CD4-positive, alpha-beta memory T cell (primary cell): ENCODE measurements at regions not wholly inside any gene's neighbourhood (a gene's known extent, or its start where the extent isn't known, plus 50 kb on each side); places are given as distances from the start of the nearest gene placed in this dataset.

ENCODE experiments used
- CTCF ChIA-PET: fragments of 350-600 bp; sonication (Branson Sonifier 250); formaldehyde crosslinking; loops from one replicate; lab custom pipeline; 2021; ENCODE audit warnings: inconsistent platforms; ENCODE audit not compliant: partially characterized antibody; lab: Charles Lee
- POLR2A ChIA-PET: fragments of 350-600 bp; sonication (Branson Sonifier 250); formaldehyde crosslinking; loops from one replicate; lab custom pipeline; 2021; ENCODE audit not compliant: partially characterized antibody; lab: Charles Lee
- DNase-seq, 5 donors: peaks; one replicate each; pipeline versions ENCODE4 v3.0.0 to v3.0.0-alpha.2; 2020 to 2022; ENCODE audit warnings: mixed read lengths in 1 of 5
- H3K27ac ChIP-seq: one replicate; pipeline ENCODE4 v1.7.0; 2013; ENCODE audit warnings: low read depth, low read length
- H3K27me3 ChIP-seq: 2 replicates; pipeline ENCODE4 v1.7.0; 2013; ENCODE audit warnings: mild to moderate bottlenecking, low read length, moderate library complexity; ENCODE audit not compliant: insufficient read depth
- H3K36me3 ChIP-seq: 2 replicates; pipeline ENCODE4 v1.7.0; 2013; ENCODE audit warnings: mild to moderate bottlenecking, low read length, moderate library complexity; ENCODE audit not compliant: insufficient read depth
- H3K4me1 ChIP-seq: 2 replicates; pipeline ENCODE4 v1.7.0; 2013; ENCODE audit warnings: mild to moderate bottlenecking, low read length, moderate library complexity; ENCODE audit not compliant: insufficient read depth
- H3K4me3 ChIP-seq, 2 donors: one replicate each; pipeline ENCODE4 v1.7.0; 2013; ENCODE audit warnings: low read length in 2 of 2, mild to moderate bottlenecking in 1 of 2
- H3K9me3 ChIP-seq, 2 donors: one replicate each; pipeline ENCODE4 v1.7.0; 2013; ENCODE audit warnings: low read length in 2 of 2, control low read depth in 1 of 2; ENCODE audit not compliant: control insufficient read depth in 1 of 2
- H3K27ac Mint-ChIP-seq, 7 donors: one replicate each; pipeline ENCODE4 v1.8.0; 2020 to 2021; ENCODE audit warnings: mixed read lengths in 7 of 7, mild to moderate bottlenecking in 6 of 7, inconsistent platforms in 3 of 7, moderate library complexity in 3 of 7
- H3K27me3 Mint-ChIP-seq, 2 donors: one replicate each; pipeline ENCODE4 v1.8.0; 2020 to 2021; ENCODE audit warnings: mixed read lengths in 2 of 2
- H3K36me3 Mint-ChIP-seq, 2 donors: one replicate each; pipeline ENCODE4 v1.8.0; 2020 to 2021; ENCODE audit warnings: mixed read lengths in 2 of 2, inconsistent platforms in 1 of 2, mild to moderate bottlenecking in 1 of 2
- H3K4me1 Mint-ChIP-seq, 4 donors: one replicate each; pipeline ENCODE4 v1.8.0; 2020 to 2021; ENCODE audit warnings: mixed read lengths in 4 of 4, mild to moderate bottlenecking in 1 of 4
- H3K4me3 Mint-ChIP-seq, 8 donors: one replicate each; pipeline ENCODE4 v1.8.0; 2020 to 2021; ENCODE audit warnings: mixed read lengths in 8 of 8, mild to moderate bottlenecking in 7 of 8, moderate library complexity in 6 of 8, inconsistent platforms in 3 of 8
- H3K9me3 Mint-ChIP-seq, 8 donors: one replicate each; pipeline ENCODE4 v1.8.0; 2020 to 2021; ENCODE audit warnings: mixed read lengths in 8 of 8, mild to moderate bottlenecking in 5 of 8, inconsistent platforms in 3 of 8, moderate library complexity in 1 of 8
- intact Hi-C: fragments of 100-400 bp; cut with micrococcal nuclease; formaldehyde crosslinking; loops from one replicate; pipeline ENCODE4 v1.15.1; 2023

- DNase-seq, result no peak
- no peak overlapping the region for H3K4me3 Mint-ChIP-seq
- H3K9me3 Mint-ChIP-seq, result no peaks in the 10 kb centered on the region
- Histone ChIP-seq H3K4me3 (no peak overlapping the region), H3K36me3 (no peaks in the 10 kb centered on the region), H3K4me1 (no peaks in the 10 kb centered on the region), H3K27me3 (no peaks in the 10 kb centered on the region), H3K9me3 (no peaks in the 10 kb centered on the region), H3K27ac (no peak overlapping the region)
- no peaks in the 10 kb centered on the region for H3K4me1 Mint-ChIP-seq
- H3K27ac Mint-ChIP-seq, result no peak overlapping the region
- peaks cover 4 to 8% of the 10 kb centered on the region in 2 donors for H3K27me3 Mint-ChIP-seq
- H3K36me3 Mint-ChIP-seq, result no peaks in the 10 kb centered on the region
- ChIA-PET POLR2A (no interaction called here), CTCF (interaction anchor here (1.6 kb wide), 1 partner anchor 500 kb away, joined by 4 read pairs; no protein-coding TSS in a partner anchor)
- intact Hi-C loops, result no loop called here
These were observed 372.9 kb upstream of the ZMIZ1 start for GRCh38 chr10:78695846-78696245.

DNA sequence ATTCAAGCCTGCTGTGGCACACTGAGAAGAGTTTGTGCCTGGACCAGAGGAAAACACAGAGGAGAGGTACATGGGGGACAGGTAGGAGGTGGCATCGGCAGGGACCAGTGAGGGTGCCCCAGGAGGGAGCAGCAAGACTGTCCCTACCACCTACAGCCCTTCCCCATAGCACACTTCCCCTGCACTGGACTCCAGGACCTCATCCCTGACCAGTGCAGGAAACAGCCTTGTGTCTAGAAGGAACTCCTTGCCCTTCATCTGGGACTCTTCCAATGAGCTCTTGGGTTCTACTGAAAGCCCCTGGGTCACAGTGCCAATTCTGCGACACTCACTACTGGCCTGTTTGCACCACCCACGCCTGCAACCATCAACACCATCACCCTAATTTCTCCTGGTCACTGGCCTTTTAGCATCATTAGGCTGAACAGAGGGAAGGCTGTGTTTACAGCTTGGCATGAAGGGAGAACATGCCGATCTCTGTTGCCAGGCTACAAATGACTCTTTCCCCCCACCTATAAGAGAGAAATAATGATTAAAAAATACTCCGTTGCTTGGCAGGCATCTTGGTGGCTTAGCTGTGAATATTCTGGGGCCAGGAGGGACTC, 371.9 kb upstream of the ZMIZ1 start:
- H3K27ac Mint-ChIP-seq, result no peak overlapping the region

GRCh38 chr10:78699971-78700370, 368.8 kb upstream of the ZMIZ1 start:
- no peaks in the 10 kb centered on the region for H3K4me1 Mint-ChIP-seq
- intact Hi-C loops, result no loop called here
- Histone ChIP-seq H3K27ac (no peak overlapping the region), H3K4me3 (no peak overlapping the region), H3K27me3 (no peaks in the 10 kb centered on the region), H3K36me3 (no peaks in the 10 kb centered on the region), H3K4me1 (no peaks in the 10 kb centered on the region), H3K9me3 (no peaks in the 10 kb centered on the region)
- no peaks in the 10 kb centered on the region for H3K9me3 Mint-ChIP-seq
- no peak for DNase-seq
- H3K27me3 Mint-ChIP-seq, result peaks cover 9 to 20% of the 10 kb centered on the region in 2 donors
- ChIA-PET POLR2A (no interaction called here), CTCF (interaction anchor here (1.4 kb wide), 1 partner anchor 494 kb away, joined by 3 read pairs; no protein-coding TSS in a partner anchor)
- no peak overlapping the region for H3K4me3 Mint-ChIP-seq
- no peak overlapping the region for H3K27ac Mint-ChIP-seq
- no peaks in the 10 kb centered on the region for H3K36me3 Mint-ChIP-seq

More for the DNA sequence above, 371.9 kb upstream of the ZMIZ1 start:
- H3K4me1 ChIP-seq, result no peaks in the 10 kb centered on the region
- Mint-ChIP-seq H3K4me1 (no peaks in the 10 kb centered on the region), H3K9me3 (no peaks in the 10 kb centered on the region), H3K27me3 (peaks cover 8 to 11% of the 10 kb centered on the region in 2 donors), H3K4me3 (no peak overlapping the region), H3K36me3 (no peaks in the 10 kb centered on the region)
- POLR2A ChIA-PET, result no interaction called here
- H3K27ac ChIP-seq, result no peak overlapping the region
- H3K27me3 ChIP-seq, result no peaks in the 10 kb centered on the region
- no peaks in the 10 kb centered on the region for H3K36me3 ChIP-seq
- H3K9me3 ChIP-seq, result no peaks in the 10 kb centered on the region
- CTCF ChIA-PET, result no interaction called here
- H3K4me3 ChIP-seq, result no peak overlapping the region
- no peak for DNase-seq
- intact Hi-C loops, result no loop called here

DNA sequence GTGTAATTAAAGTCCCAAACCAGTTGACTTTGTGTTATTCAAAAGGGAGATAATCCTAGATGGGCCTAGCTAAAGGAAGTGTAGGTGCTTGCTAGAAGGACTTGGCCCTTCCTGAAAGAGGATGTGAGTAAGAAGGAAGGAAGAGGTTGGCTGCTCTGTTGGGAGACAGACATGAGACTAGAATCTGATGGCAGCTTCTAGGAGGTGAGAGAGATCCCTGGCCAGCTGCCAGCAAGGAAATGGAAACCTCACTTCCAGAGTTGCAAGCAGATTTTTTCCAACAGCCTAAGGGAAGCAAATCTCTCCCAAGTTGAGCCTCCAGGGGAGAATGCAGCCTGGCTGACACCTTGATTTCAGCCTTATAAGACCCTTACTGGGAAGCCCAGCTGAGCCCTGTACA, 368.4 kb upstream of the ZMIZ1 start:
- no peaks in the 10 kb centered on the region for H3K9me3 ChIP-seq
- POLR2A ChIA-PET, result no interaction called here
- no peak overlapping the region for H3K4me3 ChIP-seq
- DNase-seq, result no peak
- H3K27me3 ChIP-seq, result no peaks in the 10 kb centered on the region
- Mint-ChIP-seq H3K9me3 (peaks cover 0 to 1% (median 0%) of the 10 kb centered on the region in 8 donors), H3K4me3 (no peak overlapping the region), H3K36me3 (no peaks in the 10 kb centered on the region), H3K27me3 (peaks cover 9 to 20% of the 10 kb centered on the region in 2 donors), H3K4me1 (no peaks in the 10 kb centered on the region), H3K27ac (no peak overlapping the region)
- no peaks in the 10 kb centered on the region for H3K4me1 ChIP-seq
- CTCF ChIA-PET, result interaction anchor here (1.4 kb wide), 1 partner anchor 494 kb away, joined by 3 read pairs; no protein-coding TSS in a partner anchor
- no peak overlapping the region for H3K27ac ChIP-seq
- intact Hi-C loops, result no loop called here
- no peaks in the 10 kb centered on the region for H3K36me3 ChIP-seq

DNA sequence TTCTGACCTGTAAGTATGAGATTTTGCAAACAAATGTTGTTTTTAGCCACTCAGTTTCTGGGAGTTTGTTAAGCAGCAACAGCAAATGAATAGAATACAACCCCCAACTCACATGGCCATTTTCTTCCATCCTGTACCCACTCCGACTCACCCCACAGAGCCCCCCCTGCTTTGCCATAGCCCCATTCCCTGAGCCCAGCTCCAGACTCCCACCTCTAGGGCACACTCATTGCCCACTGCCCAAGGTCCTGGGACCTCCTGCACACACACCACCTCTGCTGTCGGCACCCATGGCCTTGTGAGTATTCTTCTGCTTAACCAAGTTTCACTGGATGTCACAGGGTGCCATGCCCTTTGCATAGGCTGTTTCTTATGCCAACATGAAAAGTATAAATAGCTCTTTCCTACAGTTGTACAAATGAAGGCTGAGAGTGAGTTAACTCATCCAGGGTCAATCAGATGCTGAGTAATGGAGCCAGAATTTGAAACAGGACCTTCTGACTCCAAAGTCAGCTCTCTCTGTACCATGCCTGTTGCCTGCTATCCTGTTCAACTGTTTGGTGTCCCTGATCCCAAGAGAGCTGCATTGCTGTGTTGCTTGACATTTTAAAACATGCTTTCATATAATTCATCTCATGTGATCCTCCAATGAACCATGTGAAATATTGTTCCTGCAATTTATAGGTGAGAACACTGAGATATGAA, 367.8 kb upstream of the ZMIZ1 start:
- no peak overlapping the region for H3K27ac Mint-ChIP-seq
- ChIA-PET POLR2A (no interaction called here), CTCF (interaction anchor here (1.4 kb wide), 1 partner anchor 493 kb away, joined by 3 read pairs; no protein-coding TSS in a partner anchor)
- H3K4me3 ChIP-seq, result no peak overlapping the region
- H3K9me3 Mint-ChIP-seq, result peaks cover 0 to 1% (median 0%) of the 10 kb centered on the region in 8 donors
- H3K27ac ChIP-seq, result no peak overlapping the region
- H3K4me3 Mint-ChIP-seq, result no peak overlapping the region
- intact Hi-C loops, result no loop called here
- no peak for DNase-seq
- no peaks in the 10 kb centered on the region for H3K36me3 ChIP-seq
- peaks cover 9 to 20% of the 10 kb centered on the region in 2 donors for H3K27me3 Mint-ChIP-seq
- H3K9me3 ChIP-seq, result no peaks in the 10 kb centered on the region
- no peaks in the 10 kb centered on the region for H3K4me1 Mint-ChIP-seq
- no peaks in the 10 kb centered on the region for H3K27me3 ChIP-seq
- no peaks in the 10 kb centered on the region for H3K36me3 Mint-ChIP-seq
- no peaks in the 10 kb centered on the region for H3K4me1 ChIP-seq

DNA sequence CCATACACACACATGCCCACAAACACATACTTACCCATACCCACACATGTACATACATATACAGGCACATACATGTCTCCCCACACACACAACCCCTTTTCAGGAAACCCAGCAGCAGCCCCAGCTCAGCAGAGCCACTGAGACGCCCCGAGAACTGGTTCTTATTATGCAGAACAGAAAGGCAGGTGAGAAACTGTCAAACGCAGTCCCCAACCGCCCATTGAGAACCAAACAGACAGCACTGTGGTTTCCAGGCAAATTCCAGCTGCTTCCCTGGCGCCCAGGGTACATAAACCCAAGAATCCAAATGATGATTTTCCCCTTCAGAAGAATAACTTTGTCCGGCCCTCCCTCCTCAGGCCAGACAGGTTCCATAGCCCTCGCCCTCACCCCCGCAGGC, 366.6 kb upstream of the ZMIZ1 start:
- no peak overlapping the region for H3K27ac ChIP-seq
- H3K27me3 ChIP-seq, result no peaks in the 10 kb centered on the region
- H3K9me3 ChIP-seq, result no peaks in the 10 kb centered on the region
- Mint-ChIP-seq H3K27me3 (peaks cover 9 to 20% of the 10 kb centered on the region in 2 donors), H3K36me3 (no peaks in the 10 kb centered on the region), H3K4me3 (no peak overlapping the region), H3K9me3 (peaks cover 0 to 1% (median 0%) of the 10 kb centered on the region in 8 donors), H3K27ac (no peak overlapping the region), H3K4me1 (no peaks in the 10 kb centered on the region)
- ChIA-PET CTCF (no interaction called here), POLR2A (no interaction called here)
- no peaks in the 10 kb centered on the region for H3K4me1 ChIP-seq
- H3K4me3 ChIP-seq, result no peak overlapping the region
- no peaks in the 10 kb centered on the region for H3K36me3 ChIP-seq
- intact Hi-C loops, result no loop called here
- DNase-seq, result no peak

DNA sequence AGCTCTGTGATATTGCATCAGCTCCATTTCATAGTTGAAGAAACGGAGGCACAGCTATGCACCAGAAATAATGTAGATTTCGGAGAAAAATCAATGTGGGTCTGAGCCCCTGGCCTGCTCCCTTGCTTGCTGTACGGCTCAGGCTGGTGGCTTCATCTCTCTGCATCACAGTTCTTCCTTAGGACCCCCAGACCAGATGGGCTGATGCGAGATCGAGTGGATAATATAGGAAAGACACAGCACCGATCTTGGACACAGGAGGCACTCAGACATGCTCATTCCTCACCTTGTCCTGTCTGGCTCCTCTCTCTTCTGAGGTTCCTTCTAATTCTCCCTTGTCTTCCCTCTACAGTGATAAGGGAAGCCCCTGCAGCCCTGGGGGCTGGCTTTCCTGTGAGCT, 365.9 kb upstream of the ZMIZ1 start:
- CTCF ChIA-PET, result interaction anchor here (1.3 kb wide), 1 partner anchor 10 kb away, joined by 3 read pairs; no protein-coding TSS in a partner anchor
- no peaks in the 10 kb centered on the region for H3K4me1 ChIP-seq

More for the DNA sequence above, 365.9 kb upstream of the ZMIZ1 start:
- Mint-ChIP-seq H3K36me3 (no peaks in the 10 kb centered on the region), H3K27me3 (peaks cover 7 to 20% of the 10 kb centered on the region in 2 donors), H3K27ac (no peak overlapping the region), H3K9me3 (peaks cover 0 to 1% (median 0%) of the 10 kb centered on the region in 8 donors), H3K4me1 (no peaks in the 10 kb centered on the region), H3K4me3 (no peak overlapping the region)
- POLR2A ChIA-PET, result no interaction called here
- intact Hi-C loops, result no loop called here
- H3K9me3 ChIP-seq, result no peaks in the 10 kb centered on the region
- H3K27me3 ChIP-seq, result no peaks in the 10 kb centered on the region
- H3K4me3 ChIP-seq, result no peak overlapping the region
- no peaks in the 10 kb centered on the region for H3K36me3 ChIP-seq
- no peak for DNase-seq
- no peak overlapping the region for H3K27ac ChIP-seq
